GM12878 (cell line): ENCODE measurements at regions not wholly inside any gene's neighbourhood (a gene's known extent, or its start where the extent isn't known, plus 50 kb on each side); places are given as distances from the start of the nearest gene placed in this dataset.

Source experiments
- ATAC-seq: fragments of 200-7000 bp; cut with Tn5 transposase; 3 replicates; pipeline ENCODE4 v1.9.1; 2020; ENCODE audit warnings: mild to moderate bottlenecking, moderate library complexity
- BruUV-seq: library from RNA; stranded (reverse); fragments of 400-500 nt; replicated peaks from 2 replicates; lab custom pipeline; 2021; lab: Mats Ljungman, UMichigan
- CTCF ChIA-PET: fragments of 300-600 bp; sonication (Branson Sonifier 250); formaldehyde crosslinking; extraction: SDS; loops from one replicate; lab custom pipeline; 2021; ENCODE audit warnings: inconsistent platforms; lab: Yijun Ruan, JAX
- POLR2A ChIA-PET: fragments of 350-600 bp; formaldehyde crosslinking; extraction: SDS; loops from one replicate; lab custom pipeline; 2021; ENCODE audit warnings: inconsistent platforms; lab: Charles Lee
- RAD21 ChIA-PET: fragments of 300-600 bp; sonication (Branson Sonifier 250); formaldehyde crosslinking; loops from one replicate; lab custom pipeline; 2023; ENCODE audit warnings: antibody characterized with exemption; ENCODE audit not compliant: unreplicated experiment; lab: Charles Lee
- SMC1A ChIA-PET: fragments of 300-600 bp; sonication (Branson Sonifier 250); formaldehyde crosslinking; loops from one replicate; lab custom pipeline; 2023; ENCODE audit not compliant: unreplicated experiment, uncharacterized antibody; lab: Charles Lee
- DNase-seq: peaks from one replicate; pipeline ENCODE4 v3.0.0-alpha.2; 2011; ENCODE audit warnings: low read depth, low spot score
- FAIRE-seq: peaks from 3 replicates; lab custom pipeline; 2011; peaks lifted over from hg19 to GRCh38; lab: Jason Lieb, UNC
- H2AFZ ChIP-seq: 2 replicates; pipeline ENCODE4 v1.6.0; 2011; ENCODE audit warnings: low read depth, low read length, control low read depth; ENCODE audit not compliant: control insufficient read depth
- H3K27ac ChIP-seq: 2 replicates; pipeline ENCODE4 v1.5.1; 2011; ENCODE audit warnings: control low read depth; ENCODE audit not compliant: control insufficient read depth, insufficient read depth
- H3K27me3 ChIP-seq, 2 experiments: replicated peaks in 1 of 2; 2 replicates each; pipeline versions ENCODE4 v1.6.0 to v1.6.1; 2011; ENCODE audit warnings: low read length in 1 of 2; ENCODE audit not compliant: control insufficient read depth in 2 of 2, insufficient read depth in 2 of 2
- H3K36me3 ChIP-seq, 2 experiments: 2 replicates each; pipeline ENCODE4 v1.5.1; 2011; ENCODE audit warnings: low read length in 1 of 2; ENCODE audit not compliant: control insufficient read depth in 2 of 2, insufficient read depth in 2 of 2
- H3K4me1 ChIP-seq: 2 replicates; pipeline ENCODE4 v1.6.1; 2011; ENCODE audit warnings: mild to moderate bottlenecking, low read length, moderate library complexity, mixed read lengths; ENCODE audit not compliant: control insufficient read depth, insufficient read depth
- H3K4me2 ChIP-seq: 2 replicates; pipeline ENCODE4 v1.6.0; 2011; ENCODE audit warnings: control low read depth; ENCODE audit not compliant: control insufficient read depth, insufficient read depth
- H3K4me3 ChIP-seq: fragments of 200-600 bp; sonication (generic); 2 replicates; pipeline ENCODE4 v1.5.1; 2016
- H3K79me2 ChIP-seq: 2 replicates; pipeline ENCODE4 v1.6.0; 2011; ENCODE audit warnings: low read length; ENCODE audit not compliant: control insufficient read depth, insufficient read depth
- H3K9ac ChIP-seq: 2 replicates; pipeline ENCODE4 v1.8.0; 2011; ENCODE audit warnings: low read length, control low read depth, mixed read lengths; ENCODE audit not compliant: control insufficient read depth, insufficient read depth
- H3K9me3 ChIP-seq: replicated peaks from 3 replicates; pipeline ENCODE4 v1.5.1; 2011; ENCODE audit warnings: mild to moderate bottlenecking, low read length; ENCODE audit not compliant: control insufficient read depth, insufficient read depth
- H4K20me1 ChIP-seq: 2 replicates; pipeline ENCODE4 v1.6.0; 2011; ENCODE audit not compliant: control insufficient read depth, insufficient read depth
- LARP7 ChIP-seq: fragments of 450-650 bp; IDR thresholded peaks from 2 replicates; pipeline ENCODE4 v1.6.1; 2017; ENCODE audit warnings: mild to moderate bottlenecking
- MXI1 ChIP-seq: fragments of 150-350 bp; IDR thresholded peaks from 2 replicates; pipeline ENCODE4 v1.6.1; 2011; ENCODE audit warnings: low read depth, mild to moderate bottlenecking, inconsistent platforms, low read length, improper control_type of control experiment
- NBN ChIP-seq: fragments of 450-650 bp; IDR thresholded peaks from 2 replicates; pipeline ENCODE4 v1.6.1; 2016
- SP1 ChIP-seq: IDR thresholded peaks from one replicate; pipeline ENCODE4 v1.6.1; 2011; ENCODE audit warnings: low read depth, low read length
- SUZ12 ChIP-seq: fragments of 200-600 bp; sonication (generic); IDR thresholded peaks from one replicate; pipeline ENCODE4 v1.6.1; 2018; ENCODE audit warnings: antibody characterized with exemption, mild to moderate bottlenecking; ENCODE audit not compliant: unreplicated experiment
- WGBS: methylation state at CpG from one replicate; pipeline ENCODE4 v1.1.6; 2016; ENCODE audit warnings: low lambda C conversion rate; ENCODE audit not compliant: insufficient replicate concordance, insufficient coverage; ENCODE audit errors: missing lambda C conversion rate; 5-methylcytosine and 5-hydroxymethylcytosine counted together
- in situ Hi-C: fragments of 300-500 bp; cut with MboI; formaldehyde crosslinking; loops from 9 replicates; pipeline ENCODE4 v1.14.3; 2018; ENCODE audit warnings: mixed read lengths
- intact Hi-C: fragments of 100-400 bp; cut with micrococcal nuclease; formaldehyde crosslinking; loops from one replicate; pipeline ENCODE4 v1.14.2; 2022; ENCODE audit not compliant: unreplicated experiment

DNA sequence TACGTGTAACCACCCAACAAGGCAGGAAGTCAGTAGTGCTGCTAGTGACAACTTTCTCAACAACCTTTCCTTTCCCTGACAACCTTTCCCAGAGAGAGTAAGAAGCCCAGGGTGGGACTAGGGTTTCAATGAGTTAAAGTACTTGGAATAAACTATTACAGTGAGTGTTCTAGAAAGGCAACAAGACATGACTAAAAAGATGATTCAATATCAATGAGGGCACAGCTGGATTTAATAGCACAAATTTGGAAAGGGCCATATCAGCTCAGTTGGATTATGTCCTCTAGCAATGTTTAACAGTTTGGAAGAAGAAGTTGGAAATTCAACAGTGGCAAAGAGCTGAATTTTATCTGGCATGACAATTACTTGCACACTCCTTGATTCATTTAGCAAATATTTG lies 90.4 kb upstream of the GRIN2B start:
- Histone ChIP-seq H3K4me3 (no peak overlapping the region), H3K79me2 (no peaks in the 10 kb centered on the region), H3K4me1 (no peaks in the 10 kb centered on the region), H3K9me3 (no peaks in the 10 kb centered on the region), H4K20me1 (no peaks in the 10 kb centered on the region), H3K4me2 (no peak overlapping the region), H3K27ac (no peak overlapping the region), H3K27me3 (no peaks in the 10 kb centered on the region; a peak in 1 of 4 replicates), H2AFZ (no peak overlapping the region), H3K36me3 (no peaks in the 10 kb centered on the region), H3K9ac (no peak overlapping the region)
- ChIA-PET SMC1A (interaction anchor here (0.9 kb wide), 1 partner anchor 144 kb away, joined by 3 read pairs; no protein-coding TSS in a partner anchor), CTCF (interaction anchor here (1.2 kb wide), 1 partner anchor 710 kb away, joined by 3 read pairs; no protein-coding TSS in a partner anchor), RAD21 (no interaction called here), POLR2A (no interaction called here)
- intact Hi-C loops (no loop called here), in situ Hi-C loops (no loop called here)
- FAIRE-seq (no peak), DNase-seq (no peak), ATAC-seq (no peak)
- 7% methylated on average over 1 of the region's 1 CpG for WGBS
- no TSS peak for BruUV-seq
- no peak for TF ChIP-seq SUZ12
- no peak for TF ChIP-seq MXI1
- no peak for TF ChIP-seq NBN
- TF ChIP-seq LARP7, result no peak
- TF ChIP-seq, all 136 proteins: peak for 0

GRCh38 chr12:14072987-14073386 lies 91.6 kb upstream of the GRIN2B start:
- DNase-seq, result no peak
- ChIA-PET CTCF (no interaction called here), POLR2A (no interaction called here)
- WGBS, result 5% methylated on average over 1 of the region's 1 CpG
- in situ Hi-C loops, result no loop called here
- Histone ChIP-seq H3K27ac (no peak overlapping the region), H3K4me2 (no peak overlapping the region), H3K79me2 (no peaks in the 10 kb centered on the region), H3K4me1 (no peaks in the 10 kb centered on the region), H2AFZ (no peak overlapping the region), H3K36me3 (no peaks in the 10 kb centered on the region), H3K9me3 (peaks cover 1% of the 10 kb centered on the region; the same call in 1 of the 3 replicates)
- BruUV-seq, result no TSS peak
- no peak for ATAC-seq
- no peak for TF ChIP-seq SP1
- TF ChIP-seq, all 136 proteins: peak for 0
- intact Hi-C loops, result no loop called here
- no peak for FAIRE-seq
- SMC1A ChIA-PET, result no interaction called here
- no peak overlapping the region for H3K4me3 ChIP-seq
- H4K20me1 ChIP-seq, result no peaks in the 10 kb centered on the region
- no peaks in the 10 kb centered on the region for H3K27me3 ChIP-seq
- RAD21 ChIA-PET, result no interaction called here
- no peak overlapping the region for H3K9ac ChIP-seq
